H9 (cell line): ENCODE measurements at regions not wholly inside any gene's neighbourhood (a gene's known extent, or its start where the extent isn't known, plus 50 kb on each side); places are given as distances from the start of the nearest gene placed in this dataset.

Experiments used
- DNase-seq: peaks from one replicate; pipeline ENCODE4 v3.0.0-alpha.2; 2017
- H2AFZ ChIP-seq: one replicate; pipeline ENCODE4 v1.6.1; 2013; ENCODE audit warnings: mild to moderate bottlenecking, low read length, control low read depth, moderate library complexity
- H2AK5ac ChIP-seq: 2 replicates; pipeline ENCODE4 v1.6.1; 2013; ENCODE audit warnings: low read length, control low read depth, mixed read lengths; ENCODE audit not compliant: insufficient read length
- H2BK120ac ChIP-seq: one replicate; pipeline ENCODE4 v1.6.1; 2013; ENCODE audit warnings: low read depth, mild to moderate bottlenecking, low read length, control low read depth, inconsistent platforms; ENCODE audit not compliant: poor library complexity, severe bottlenecking
- H2BK12ac ChIP-seq: 2 replicates; pipeline ENCODE4 v1.6.1; 2013; ENCODE audit warnings: low read length, control low read depth, mixed read lengths, low read depth; ENCODE audit not compliant: insufficient read length
- H2BK15ac ChIP-seq: 2 replicates; pipeline ENCODE4 v1.6.1; 2013; ENCODE audit warnings: low read depth, low read length, control low read depth
- H2BK20ac ChIP-seq: one replicate; pipeline ENCODE4 v1.6.1; 2013; ENCODE audit warnings: low read depth, mild to moderate bottlenecking, low read length, control low read depth, inconsistent platforms; ENCODE audit not compliant: poor library complexity, severe bottlenecking
- H2BK5ac ChIP-seq: 2 replicates; pipeline ENCODE4 v1.6.1; 2013; ENCODE audit warnings: low read length, control low read depth, mixed read lengths; ENCODE audit not compliant: insufficient read length
- H3K14ac ChIP-seq: 2 replicates; pipeline ENCODE4 v1.6.1; 2013; ENCODE audit warnings: low read length, control low read depth; ENCODE audit not compliant: insufficient read depth
- H3K18ac ChIP-seq: 2 replicates; pipeline ENCODE4 v1.6.1; 2013; ENCODE audit warnings: low read depth, mild to moderate bottlenecking, mixed read lengths, low read length, control low read depth; ENCODE audit not compliant: insufficient read length
- H3K23ac ChIP-seq: 2 replicates; pipeline ENCODE4 v1.6.1; 2013; ENCODE audit warnings: low read length, control low read depth, mixed read lengths, low read depth; ENCODE audit not compliant: insufficient read length
- H3K23me2 ChIP-seq: 2 replicates; pipeline ENCODE4 v1.6.1; 2013; ENCODE audit warnings: low read depth, mild to moderate bottlenecking, mixed read lengths, low read length, control low read depth; ENCODE audit not compliant: insufficient read length, poor library complexity, severe bottlenecking
- H3K27ac ChIP-seq: 2 replicates; pipeline ENCODE4 v1.5.1; 2013; ENCODE audit warnings: low read length, control low read depth, mixed read lengths, low read depth; ENCODE audit not compliant: insufficient read length
- H3K27me3 ChIP-seq: 2 replicates; pipeline ENCODE4 v1.6.1; 2013; ENCODE audit warnings: low read length, control low read depth, inconsistent platforms; ENCODE audit not compliant: insufficient read depth
- H3K4ac ChIP-seq: 2 replicates; pipeline ENCODE4 v1.6.1; 2013; ENCODE audit warnings: low read depth, mild to moderate bottlenecking, control low read depth, inconsistent platforms, low read length, moderate library complexity
- H3K4me1 ChIP-seq: 2 replicates; pipeline ENCODE4 v1.6.1; 2013; ENCODE audit warnings: low read length, control low read depth, inconsistent platforms; ENCODE audit not compliant: insufficient read depth
- H3K4me2 ChIP-seq: 2 replicates; pipeline ENCODE4 v1.6.1; 2013; ENCODE audit warnings: low read length, control low read depth, mixed read lengths; ENCODE audit not compliant: insufficient read length, insufficient read depth
- H3K56ac ChIP-seq: 2 replicates; pipeline ENCODE4 v1.6.1; 2013; ENCODE audit warnings: low read depth, mild to moderate bottlenecking, mixed read lengths, low read length, control low read depth; ENCODE audit not compliant: insufficient read length
- H3K79me1 ChIP-seq: 2 replicates; pipeline ENCODE4 v1.6.1; 2013; ENCODE audit warnings: low read depth, mild to moderate bottlenecking, moderate library complexity, low read length, control low read depth, inconsistent platforms; ENCODE audit not compliant: insufficient read depth, poor library complexity, severe bottlenecking
- H3K79me2 ChIP-seq: 2 replicates; pipeline ENCODE4 v1.6.1; 2013; ENCODE audit warnings: low read length, control low read depth, inconsistent platforms; ENCODE audit not compliant: insufficient read depth
- H3K9ac ChIP-seq: 2 replicates; pipeline ENCODE4 v1.6.1; 2013; ENCODE audit warnings: low read length, control low read depth, mixed read lengths; ENCODE audit not compliant: insufficient read length; ENCODE audit errors: extremely low read depth
- H3K9me3 ChIP-seq: one replicate; pipeline ENCODE4 v1.6.1; 2013; ENCODE audit warnings: low read depth, low read length, inconsistent platforms; ENCODE audit not compliant: control insufficient read depth
- H3T11ph ChIP-seq: one replicate; pipeline ENCODE4 v1.6.1; 2013; ENCODE audit warnings: mild to moderate bottlenecking, low read length, control low read depth, inconsistent platforms
- H4K20me1 ChIP-seq: one replicate; pipeline ENCODE4 v1.6.1; 2013; ENCODE audit not compliant: control insufficient read depth, insufficient read length, insufficient read depth
- H4K5ac ChIP-seq: 2 replicates; pipeline ENCODE4 v1.6.1; 2013; ENCODE audit warnings: low read depth, mild to moderate bottlenecking, mixed read lengths, low read length, control low read depth; ENCODE audit not compliant: insufficient read length
- H4K8ac ChIP-seq: replicated peaks from 2 replicates; pipeline ENCODE4 v1.6.1; 2013; ENCODE audit warnings: low read length, control low read depth, mixed read lengths, low read depth; ENCODE audit not compliant: insufficient read length
- H4K91ac ChIP-seq: 2 replicates; pipeline ENCODE4 v1.6.1; 2013; ENCODE audit warnings: low read depth, mild to moderate bottlenecking, moderate library complexity, mixed read lengths, low read length, control low read depth; ENCODE audit not compliant: insufficient read length
- H3K27ac Mint-ChIP-seq, 3 experiments: 2 replicates in 2 of 3; 3 replicates in 1 of 3; pipeline ENCODE4 v1.8.0; 2020 to 2021; ENCODE audit warnings: mixed read lengths in 3 of 3, mild to moderate bottlenecking in 1 of 3, moderate library complexity in 1 of 3
- H3K27me3 Mint-ChIP-seq: 2 replicates; pipeline ENCODE4 v1.8.0; 2021; ENCODE audit warnings: low read depth, mild to moderate bottlenecking, moderate library complexity, mixed read lengths
- H3K36me3 Mint-ChIP-seq, 3 experiments: 2 replicates in 2 of 3; 3 replicates in 1 of 3; pipeline ENCODE4 v1.8.0; 2020 to 2021; ENCODE audit warnings: low read depth in 3 of 3, mixed read lengths in 3 of 3; ENCODE audit not compliant: insufficient read depth in 1 of 3
- H3K4me1 Mint-ChIP-seq, 2 experiments: 2 replicates each; pipeline ENCODE4 v1.8.0; 2020; ENCODE audit warnings: mixed read lengths in 2 of 2
- H3K4me3 Mint-ChIP-seq, 2 experiments: 2 replicates in 1 of 2; 3 replicates in 1 of 2; pipeline ENCODE4 v1.8.0; 2020 to 2021; ENCODE audit warnings: mild to moderate bottlenecking in 2 of 2, mixed read lengths in 2 of 2, moderate library complexity in 1 of 2
- H3K9me3 Mint-ChIP-seq, 2 experiments: 2 replicates in 1 of 2; 3 replicates in 1 of 2; pipeline ENCODE4 v1.8.0; 2020; ENCODE audit warnings: mild to moderate bottlenecking in 2 of 2, mixed read lengths in 2 of 2, moderate library complexity in 1 of 2
- TF ChIP-seq, protein P1 (sequence below): fragments of 200-600 bp; sonication (generic); conservative IDR thresholded peaks from 3 replicates; pipeline ENCODE4 v1.8.0; 2021; ENCODE audit warnings: antibody characterized with exemption, mild to moderate bottlenecking

DNA sequence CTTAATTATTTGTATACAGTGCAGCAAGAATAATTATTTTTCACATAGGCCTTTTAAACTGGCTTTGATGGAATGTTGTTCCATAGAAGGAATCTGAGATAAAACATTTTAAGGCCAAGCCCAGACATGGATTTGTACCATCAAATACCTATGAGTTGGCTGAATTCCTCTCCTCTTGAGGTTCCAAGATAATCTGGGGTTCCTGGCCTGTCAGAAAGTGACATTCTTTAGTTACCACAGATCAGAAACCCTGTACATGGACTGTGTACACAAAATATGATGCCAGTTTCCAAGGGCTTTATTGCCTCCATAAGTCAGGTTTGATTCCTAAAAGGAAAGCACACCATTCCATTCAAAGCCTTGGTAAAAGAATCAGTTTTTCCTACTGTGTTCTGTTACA is 1256.7 kb upstream of the NRXN1 start:
- Mint-ChIP-seq H3K36me3 (peaks cover 0 to 4% (median 2%) of the 10 kb centered on the region in 3 experiments; a peak in 4 of 7 replicates), H3K27me3 (no peaks in the 10 kb centered on the region), H3K9me3 (peaks cover 0 to 3% of the 10 kb centered on the region in 2 experiments; a peak in 3 of 5 replicates), H3K4me3 (no peak overlapping the region), H3K4me1 (peaks cover 21 to 32% of the 10 kb centered on the region in 2 experiments), H3K27ac (no peak overlapping the region)
- Histone ChIP-seq H2BK12ac (no peak overlapping the region), H3K4me1 (no peaks in the 10 kb centered on the region), H4K91ac (no peak overlapping the region), H2BK15ac (no peak overlapping the region), H4K20me1 (no peaks in the 10 kb centered on the region), H3K4ac (no peak overlapping the region), H3K79me1 (no peaks in the 10 kb centered on the region), H4K5ac (no peak overlapping the region), H3K9me3 (no peaks in the 10 kb centered on the region), H3K23ac (no peak overlapping the region), H3K14ac (no peak overlapping the region), H3K23me2 (no peaks in the 10 kb centered on the region), H4K8ac (no peak overlapping the region), H3K79me2 (no peaks in the 10 kb centered on the region), H3K27ac (no peak overlapping the region), H2AFZ (no peak overlapping the region), H3K27me3 (no peaks in the 10 kb centered on the region), H2AK5ac (no peak overlapping the region), H3K4me2 (no peak overlapping the region), H2BK20ac (no peak overlapping the region), H3K18ac (no peak overlapping the region), H2BK5ac (no peak overlapping the region), H3T11ph (no peak overlapping the region), H3K9ac (no peak overlapping the region), H2BK120ac (no peak overlapping the region), H3K56ac (no peak overlapping the region)
- TF ChIP-seq, protein P1, sequence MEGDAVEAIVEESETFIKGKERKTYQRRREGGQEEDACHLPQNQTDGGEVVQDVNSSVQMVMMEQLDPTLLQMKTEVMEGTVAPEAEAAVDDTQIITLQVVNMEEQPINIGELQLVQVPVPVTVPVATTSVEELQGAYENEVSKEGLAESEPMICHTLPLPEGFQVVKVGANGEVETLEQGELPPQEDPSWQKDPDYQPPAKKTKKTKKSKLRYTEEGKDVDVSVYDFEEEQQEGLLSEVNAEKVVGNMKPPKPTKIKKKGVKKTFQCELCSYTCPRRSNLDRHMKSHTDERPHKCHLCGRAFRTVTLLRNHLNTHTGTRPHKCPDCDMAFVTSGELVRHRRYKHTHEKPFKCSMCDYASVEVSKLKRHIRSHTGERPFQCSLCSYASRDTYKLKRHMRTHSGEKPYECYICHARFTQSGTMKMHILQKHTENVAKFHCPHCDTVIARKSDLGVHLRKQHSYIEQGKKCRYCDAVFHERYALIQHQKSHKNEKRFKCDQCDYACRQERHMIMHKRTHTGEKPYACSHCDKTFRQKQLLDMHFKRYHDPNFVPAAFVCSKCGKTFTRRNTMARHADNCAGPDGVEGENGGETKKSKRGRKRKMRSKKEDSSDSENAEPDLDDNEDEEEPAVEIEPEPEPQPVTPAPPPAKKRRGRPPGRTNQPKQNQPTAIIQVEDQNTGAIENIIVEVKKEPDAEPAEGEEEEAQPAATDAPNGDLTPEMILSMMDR = no peak
- no peak for DNase-seq
